Gastroesophageal sphincter (tissue), 4 donors: ENCODE measurements at regions not wholly inside any gene's neighbourhood (a gene's known extent, or its start where the extent isn't known, plus 50 kb on each side); places are given as distances from the start of the nearest gene placed in this dataset.

Experiments used
- ATAC-seq: fragments of 150-250 bp; one replicate; pipeline ENCODE4 v1.9.1; 2016; ENCODE audit warnings: mild to moderate bottlenecking, moderate library complexity
- H3K27ac ChIP-seq, 4 donors: fragments of 200-600 bp; sonication (generic) in 3 of 4; 1 replicate in 3 of 4; 2 replicates in 1 of 4; pipeline ENCODE4 v1.5.1; 2016 to 2019
- H3K27me3 ChIP-seq: fragments of 200-600 bp; sonication (generic); one replicate; pipeline ENCODE4 v1.5.1; 2019
- H3K36me3 ChIP-seq, 2 donors: fragments of 200-600 bp; sonication (generic); one replicate each; pipeline ENCODE4 v1.5.1; 2019; ENCODE audit warnings: control low read depth in 1 of 2
- H3K4me1 ChIP-seq, 3 donors: fragments of 200-600 bp; sonication (generic); 1 replicate in 2 of 3; 2 replicates in 1 of 3; pipeline ENCODE4 v1.5.1; 2016 to 2019; ENCODE audit warnings: control low read depth in 2 of 3
- H3K4me3 ChIP-seq, 2 donors: fragments of 200-600 bp; sonication (generic); one replicate each; pipeline ENCODE4 v1.5.1; 2019; ENCODE audit warnings: mild to moderate bottlenecking in 1 of 2, moderate library complexity in 1 of 2
- H3K9me3 ChIP-seq, 3 donors: fragments of 200-600 bp; sonication (generic); one replicate each; pipeline ENCODE4 v1.5.1; 2017 to 2019; ENCODE audit warnings: control low read depth in 2 of 3
- EP300 ChIP-seq: sonication (generic); formaldehyde crosslinking; IDR thresholded peaks from one replicate; pipeline ENCODE4 v1.6.1; 2017; ENCODE audit warnings: antibody characterized with exemption, mild to moderate bottlenecking
- POLR2A ChIP-seq, 2 donors: fragments of 450-650 bp; IDR thresholded peaks; one replicate each; pipeline ENCODE4 v1.6.1; 2017; ENCODE audit warnings: antibody characterized with exemption in 2 of 2, mild to moderate bottlenecking in 2 of 2, moderate library complexity in 1 of 2
- POLR2AphosphoS5 ChIP-seq: sonication (generic); formaldehyde crosslinking; IDR thresholded peaks from one replicate; pipeline ENCODE4 v1.6.1; 2017; ENCODE audit warnings: antibody characterized with exemption
- WGBS, 2 donors: methylation state at CpG; one replicate each; pipeline ENCODE4 v1.1.5; 2018; ENCODE audit warnings: low coverage in 1 of 2; 5-methylcytosine and 5-hydroxymethylcytosine counted together
- TF ChIP-seq, protein P1 (sequence below), 4 experiments: fragments of 200-600 bp in 2 of 4; fragments of 450-650 bp in 2 of 4; sonication (generic) in 1 of 4; IDR thresholded peaks; one replicate each; pipeline ENCODE4 v1.5.1; 2017 to 2019; ENCODE audit warnings: antibody characterized with exemption in 4 of 4, mild to moderate bottlenecking in 2 of 4, moderate library complexity in 2 of 4

DNA sequence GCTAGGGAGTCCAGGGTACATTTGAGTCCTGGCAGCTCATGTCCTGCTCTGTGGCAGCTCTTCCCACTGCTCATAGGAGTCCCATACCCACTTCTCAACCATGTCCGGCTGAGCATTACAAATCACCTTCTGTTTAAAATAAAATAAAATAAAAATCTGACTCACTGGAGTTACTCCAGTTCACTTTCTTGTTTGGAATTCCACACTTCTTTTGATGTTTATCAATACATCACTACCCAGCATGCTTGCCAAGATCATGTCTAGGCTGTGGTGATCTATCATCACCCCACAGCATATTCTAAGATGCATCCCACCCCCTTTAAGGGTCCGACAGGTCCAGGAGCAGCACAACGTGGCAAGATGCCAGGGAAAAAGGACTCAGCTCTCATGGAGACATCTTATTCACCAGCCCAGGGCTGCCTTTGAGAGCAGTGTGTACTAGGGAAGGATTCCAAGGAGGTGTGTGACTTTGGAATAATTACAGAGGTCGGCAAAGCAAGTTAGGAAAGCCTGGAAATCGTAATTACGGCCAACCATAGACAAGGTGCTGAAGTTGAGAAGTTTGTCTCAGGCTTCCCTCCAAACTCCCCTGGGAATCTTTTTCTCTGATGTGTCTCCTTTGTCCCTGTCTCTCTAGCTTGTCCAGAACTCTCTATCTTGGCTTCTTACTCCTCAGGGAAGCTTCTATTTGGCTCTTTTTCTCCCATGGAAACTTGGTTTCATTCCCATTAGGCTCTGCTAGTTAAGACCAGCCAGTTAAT is 111.4 kb upstream of the SLC1A3 start:
- no peaks in the 10 kb centered on the region for H3K27me3 ChIP-seq
- TF ChIP-seq POLR2AphosphoS5 (peak; percentile 86), EP300 (no peak)
- H3K4me1 ChIP-seq = peaks cover 4 to 39% (median 12%) of the 10 kb centered on the region in 3 donors
- no peaks in the 10 kb centered on the region for H3K36me3 ChIP-seq
- ATAC-seq = peak; percentile 87
- no peaks in the 10 kb centered on the region for H3K9me3 ChIP-seq
- 4 to 25% methylated on average over 5 to 6 of the region's 6 CpGs for WGBS, 2 donors
- H3K4me3 ChIP-seq = no peak overlapping the region
- peak overlapping the region; percentile 74 to 76 (median 74) for H3K27ac ChIP-seq

DNA sequence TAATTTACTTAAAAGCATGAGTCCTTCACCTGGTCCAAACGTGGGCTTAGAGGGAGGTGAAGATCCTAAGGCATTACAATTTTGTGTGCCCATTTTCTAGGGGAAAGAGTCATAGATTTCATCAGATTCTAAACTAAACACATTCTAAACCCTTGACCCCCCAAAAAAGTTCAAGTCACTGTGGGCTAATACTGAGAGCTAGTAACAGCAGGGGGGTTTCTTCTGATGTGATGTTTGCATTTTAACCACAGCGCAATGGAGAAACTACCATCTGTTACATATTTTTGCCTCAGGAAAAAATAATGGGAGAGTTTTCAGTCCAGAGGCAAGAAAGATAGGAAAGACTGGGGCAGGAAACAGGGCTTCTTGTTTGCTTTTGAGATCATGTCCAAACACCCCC is 110.8 kb upstream of the SLC1A3 start:
- no peak overlapping the region for H3K4me3 ChIP-seq
- no peaks in the 10 kb centered on the region for H3K9me3 ChIP-seq
- WGBS, 2 donors = 50% methylated on average over 2 of the region's 2 CpGs; no CpG with 5 or more reads in 1 of the 2 donors
- no peak for ATAC-seq
- H3K4me1 ChIP-seq = peaks cover 4 to 36% (median 12%) of the 10 kb centered on the region in 3 donors
- no peaks in the 10 kb centered on the region for H3K36me3 ChIP-seq
- no peaks in the 10 kb centered on the region for H3K27me3 ChIP-seq
- peak overlapping the region; percentile 74 to 76 (median 74) for H3K27ac ChIP-seq
- TF ChIP-seq POLR2AphosphoS5 = no peak
- TF ChIP-seq, protein P1, sequence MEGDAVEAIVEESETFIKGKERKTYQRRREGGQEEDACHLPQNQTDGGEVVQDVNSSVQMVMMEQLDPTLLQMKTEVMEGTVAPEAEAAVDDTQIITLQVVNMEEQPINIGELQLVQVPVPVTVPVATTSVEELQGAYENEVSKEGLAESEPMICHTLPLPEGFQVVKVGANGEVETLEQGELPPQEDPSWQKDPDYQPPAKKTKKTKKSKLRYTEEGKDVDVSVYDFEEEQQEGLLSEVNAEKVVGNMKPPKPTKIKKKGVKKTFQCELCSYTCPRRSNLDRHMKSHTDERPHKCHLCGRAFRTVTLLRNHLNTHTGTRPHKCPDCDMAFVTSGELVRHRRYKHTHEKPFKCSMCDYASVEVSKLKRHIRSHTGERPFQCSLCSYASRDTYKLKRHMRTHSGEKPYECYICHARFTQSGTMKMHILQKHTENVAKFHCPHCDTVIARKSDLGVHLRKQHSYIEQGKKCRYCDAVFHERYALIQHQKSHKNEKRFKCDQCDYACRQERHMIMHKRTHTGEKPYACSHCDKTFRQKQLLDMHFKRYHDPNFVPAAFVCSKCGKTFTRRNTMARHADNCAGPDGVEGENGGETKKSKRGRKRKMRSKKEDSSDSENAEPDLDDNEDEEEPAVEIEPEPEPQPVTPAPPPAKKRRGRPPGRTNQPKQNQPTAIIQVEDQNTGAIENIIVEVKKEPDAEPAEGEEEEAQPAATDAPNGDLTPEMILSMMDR (IDR thresholded peaks at IDR 0.05) = no peak

DNA sequence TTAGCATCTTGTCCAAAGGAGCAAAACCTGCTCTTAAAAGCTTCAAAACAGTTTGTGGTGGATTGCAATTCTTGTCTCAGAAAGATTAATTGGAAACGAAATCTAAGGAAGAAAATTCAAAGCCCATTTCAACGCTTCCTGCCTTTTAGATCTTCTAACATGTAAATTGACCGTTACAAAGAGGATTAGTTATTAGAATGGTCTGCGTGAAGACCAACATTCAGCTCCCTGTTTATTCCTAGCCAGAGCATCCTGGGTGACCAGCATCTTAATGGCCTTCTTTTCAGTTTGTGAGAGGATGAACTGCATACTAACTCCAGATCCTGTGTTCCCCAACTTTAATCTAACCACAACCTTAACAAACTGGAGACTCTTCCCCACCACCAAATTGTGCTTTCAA is 109.9 kb upstream of the SLC1A3 start:
- Histone ChIP-seq H3K9me3 (no peaks in the 10 kb centered on the region), H3K27ac (no peak overlapping the region), H3K27me3 (no peaks in the 10 kb centered on the region), H3K36me3 (no peaks in the 10 kb centered on the region), H3K4me1 (peaks cover 4 to 33% (median 12%) of the 10 kb centered on the region in 3 donors), H3K4me3 (no peak overlapping the region)
- TF ChIP-seq, protein P1 (IDR thresholded peaks at IDR 0.05) = no peak
- TF ChIP-seq EP300 (no peak), POLR2AphosphoS5 (no peak), POLR2A (IDR thresholded peaks at IDR 0.05) (no peak)
- ATAC-seq = no peak
- WGBS, 2 donors = 59 to 60% methylated on average over 3 to 4 of the region's 4 CpGs

DNA sequence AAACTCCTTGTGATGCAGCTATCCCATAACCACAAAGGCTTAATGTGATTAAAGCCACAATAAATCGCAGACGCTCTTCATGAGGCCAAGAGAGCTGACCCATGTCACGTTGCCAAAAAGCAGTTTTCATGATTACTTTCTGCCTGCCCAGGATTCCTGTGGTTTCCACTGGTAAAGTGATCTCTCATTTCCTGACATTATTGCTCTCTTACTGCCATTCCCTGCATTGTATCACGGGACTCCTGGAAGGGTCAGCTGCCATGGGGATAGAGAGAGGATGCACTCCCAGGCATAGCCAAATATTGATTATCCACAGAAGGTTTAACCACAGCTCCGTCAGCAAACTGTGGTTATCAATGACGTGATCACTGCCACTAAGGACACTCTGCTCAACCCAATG is 103.8 kb upstream of the SLC1A3 start:
- Histone ChIP-seq H3K27me3 (no peaks in the 10 kb centered on the region), H3K36me3 (no peaks in the 10 kb centered on the region), H3K4me3 (no peak overlapping the region), H3K4me1 (peaks cover 0 to 34% (median 0%) of the 10 kb centered on the region in 3 donors), H3K27ac (no peak overlapping the region), H3K9me3 (no peaks in the 10 kb centered on the region)
- no peak for TF ChIP-seq POLR2AphosphoS5
- TF ChIP-seq POLR2A (IDR thresholded peaks at IDR 0.05) = no peak
- TF ChIP-seq, protein P1 (IDR thresholded peaks at IDR 0.05) = no peak
- no peak for TF ChIP-seq EP300
- 16 to 54% methylated on average over 4 to 5 of the region's 6 CpGs for WGBS, 2 donors
- ATAC-seq = no peak

DNA sequence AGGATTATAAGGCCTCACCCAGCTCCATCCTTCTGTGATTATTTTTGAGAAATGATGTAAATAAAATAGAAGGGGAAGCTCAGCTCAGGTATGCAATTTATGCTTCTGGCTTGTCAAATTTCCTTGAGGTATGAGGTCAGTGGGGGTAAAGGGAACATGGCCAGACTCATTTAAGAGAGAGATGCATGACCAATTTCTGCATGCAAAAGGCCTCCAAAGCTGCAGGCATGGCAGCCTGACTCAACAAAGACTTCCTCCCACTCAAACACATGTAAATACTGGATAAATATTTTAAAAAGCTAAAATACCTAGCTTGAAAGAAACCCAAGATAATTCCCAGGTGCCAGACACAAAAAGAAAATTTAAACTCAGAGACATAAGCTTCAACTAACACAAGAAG is 101.4 kb upstream of the SLC1A3 start:
- Histone ChIP-seq H3K36me3 (no peaks in the 10 kb centered on the region), H3K4me3 (no peak overlapping the region), H3K27ac (peak overlapping the region in 2 of 4 donors; percentile 46 to 57), H3K4me1 (peaks cover 0 to 34% (median 0%) of the 10 kb centered on the region in 3 donors), H3K9me3 (no peaks in the 10 kb centered on the region), H3K27me3 (no peaks in the 10 kb centered on the region)
- ATAC-seq = no peak
- TF ChIP-seq, protein P1 (IDR thresholded peaks at IDR 0.05) = no peak
- TF ChIP-seq POLR2AphosphoS5 (no peak), POLR2A (IDR thresholded peaks at IDR 0.05) (no peak), EP300 (no peak)
